ENCODE measurements at regions not wholly inside any gene's neighbourhood (a gene's known extent, or its start where the extent isn't known, plus 50 kb on each side); places are given as distances from the start of the nearest gene placed in this dataset.

- DNase-seq (ENCODE audit: low read depth): no peak
- no peak for TF ChIP-seq POLR2A (IDR thresholded peaks at IDR 0.05; ENCODE audit: extremely low read depth, insufficient read length)
- H3K4me3 ChIP-seq (ENCODE audit: low read depth, low read length): no peak overlapping the region
These were observed 370.6 kb upstream of the RPS6KA3 start for GRCh38 chrX:20637351-20637750.

- no peak for DNase-seq (ENCODE audit: low read depth)
- no peak overlapping the region for H3K4me3 ChIP-seq (ENCODE audit: low read depth, low read length)
- TF ChIP-seq POLR2A (IDR thresholded peaks at IDR 0.05; ENCODE audit: extremely low read depth, insufficient read length) (no peak), MYC (IDR thresholded peaks at IDR 0.05; ENCODE audit: low read depth, low read length) (no peak)
These were observed 366.7 kb upstream of the RPS6KA3 start for GRCh38 chrX:20633451-20633850.

GRCh38 chrX:20623448-20623847 lies 356.7 kb upstream of the RPS6KA3 start:
- H3K4me3 ChIP-seq (ENCODE audit: low read depth, low read length): no peak overlapping the region
- TF ChIP-seq CTCF (IDR thresholded peaks at IDR 0.05; ENCODE audit: low read depth, low read length) (no peak), MAX (IDR thresholded peaks at IDR 0.05; ENCODE audit: low read depth, low read length) (no peak), MYC (IDR thresholded peaks at IDR 0.05; ENCODE audit: low read depth, low read length) (no peak), POLR2A (IDR thresholded peaks at IDR 0.05; ENCODE audit: extremely low read depth, insufficient read length) (no peak)
- DNase-seq (ENCODE audit: low read depth): no peak

- DNase-seq (ENCODE audit: low read depth): no peak
- H3K4me3 ChIP-seq (ENCODE audit: low read depth, low read length): no peak overlapping the region
- no peak for TF ChIP-seq CTCF (IDR thresholded peaks at IDR 0.05; ENCODE audit: low read depth, low read length)
- TF ChIP-seq MYC (IDR thresholded peaks at IDR 0.05; ENCODE audit: low read depth, low read length): no peak
These were observed 353.6 kb upstream of the RPS6KA3 start for GRCh38 chrX:20620306-20620705.

- no peak for DNase-seq (ENCODE audit: low read depth)
- no peak overlapping the region for H3K4me3 ChIP-seq (ENCODE audit: low read depth, low read length)
- no peak for TF ChIP-seq MAX (IDR thresholded peaks at IDR 0.05; ENCODE audit: low read depth, low read length)
- no peak for TF ChIP-seq MYC (IDR thresholded peaks at IDR 0.05; ENCODE audit: low read depth, low read length)
- no peak for TF ChIP-seq CTCF (IDR thresholded peaks at IDR 0.05; ENCODE audit: low read depth, low read length)
- TF ChIP-seq POLR2A (IDR thresholded peaks at IDR 0.05; ENCODE audit: extremely low read depth, insufficient read length): no peak
These were observed 343.3 kb upstream of the RPS6KA3 start for GRCh38 chrX:20609916-20610415.

- H3K4me3 ChIP-seq (ENCODE audit: low read depth, low read length): no peak overlapping the region
- no peak for DNase-seq (ENCODE audit: low read depth)
- no peak for TF ChIP-seq MYC (IDR thresholded peaks at IDR 0.05; ENCODE audit: low read depth, low read length)
- TF ChIP-seq POLR2A (IDR thresholded peaks at IDR 0.05; ENCODE audit: extremely low read depth, insufficient read length): no peak
- no peak for TF ChIP-seq CTCF (IDR thresholded peaks at IDR 0.05; ENCODE audit: low read depth, low read length)
- no peak for TF ChIP-seq MAX (IDR thresholded peaks at IDR 0.05; ENCODE audit: low read depth, low read length)
These were observed 340.1 kb upstream of the RPS6KA3 start for GRCh38 chrX:20606831-20607230.

- H3K4me3 ChIP-seq (ENCODE audit: low read depth, low read length): no peak overlapping the region
- TF ChIP-seq MAX (IDR thresholded peaks at IDR 0.05; ENCODE audit: low read depth, low read length): no peak
- TF ChIP-seq POLR2A (IDR thresholded peaks at IDR 0.05; ENCODE audit: extremely low read depth, insufficient read length): no peak
- TF ChIP-seq CTCF (IDR thresholded peaks at IDR 0.05; ENCODE audit: low read depth, low read length): no peak
- no peak for TF ChIP-seq MYC (IDR thresholded peaks at IDR 0.05; ENCODE audit: low read depth, low read length)
- DNase-seq (ENCODE audit: low read depth): no peak
These were observed 330.1 kb upstream of the RPS6KA3 start for GRCh38 chrX:20596856-20597255.

All from NB4 (cell line).